Colonic mucosa (tissue), 4 donors: ENCODE measurements at regions not wholly inside any gene's neighbourhood (a gene's known extent, or its start where the extent isn't known, plus 50 kb on each side); places are given as distances from the start of the nearest gene placed in this dataset.

ENCODE experiments used
- DNase-seq: peaks from one replicate; pipeline ENCODE4 v3.0.0-alpha.2; 2020
- H3K27ac ChIP-seq: fragments of 200-600 bp; one replicate; pipeline ENCODE4 v1.8.0; 2021
- H3K27me3 ChIP-seq: fragments of 200-600 bp; one replicate; pipeline ENCODE4 v1.8.0; 2021
- H3K36me3 ChIP-seq: fragments of 200-600 bp; one replicate; pipeline ENCODE4 v1.8.0; 2021
- H3K4me1 ChIP-seq: fragments of 200-600 bp; one replicate; pipeline ENCODE4 v1.8.0; 2021; ENCODE audit warnings: mild to moderate bottlenecking
- H3K4me3 ChIP-seq: fragments of 200-600 bp; one replicate; pipeline ENCODE4 v1.8.0; 2021
- H3K9ac ChIP-seq, 2 donors: one replicate each; pipeline ENCODE4 v1.7.0; 2013; ENCODE audit warnings: control low read depth in 2 of 2, low read depth in 2 of 2, low read length in 2 of 2
- H3K9me3 ChIP-seq: fragments of 200-600 bp; one replicate; pipeline ENCODE4 v1.8.0; 2021
- intact Hi-C: fragments of 100-400 bp; cut with DNase I; formaldehyde crosslinking; loops from one replicate; pipeline ENCODE4 v1.14.1; 2022
- TF ChIP-seq, protein P1 (sequence below): fragments of 200-600 bp; IDR thresholded peaks from one replicate; pipeline ENCODE4 v1.8.0; 2022; ENCODE audit warnings: antibody characterized with exemption, mild to moderate bottlenecking
- donor health status: healthy.
- donor health status: DM: no; HTN: no; CAD: no.
- donor health status: DM: no; HTN: no; CAD: no.

DNA sequence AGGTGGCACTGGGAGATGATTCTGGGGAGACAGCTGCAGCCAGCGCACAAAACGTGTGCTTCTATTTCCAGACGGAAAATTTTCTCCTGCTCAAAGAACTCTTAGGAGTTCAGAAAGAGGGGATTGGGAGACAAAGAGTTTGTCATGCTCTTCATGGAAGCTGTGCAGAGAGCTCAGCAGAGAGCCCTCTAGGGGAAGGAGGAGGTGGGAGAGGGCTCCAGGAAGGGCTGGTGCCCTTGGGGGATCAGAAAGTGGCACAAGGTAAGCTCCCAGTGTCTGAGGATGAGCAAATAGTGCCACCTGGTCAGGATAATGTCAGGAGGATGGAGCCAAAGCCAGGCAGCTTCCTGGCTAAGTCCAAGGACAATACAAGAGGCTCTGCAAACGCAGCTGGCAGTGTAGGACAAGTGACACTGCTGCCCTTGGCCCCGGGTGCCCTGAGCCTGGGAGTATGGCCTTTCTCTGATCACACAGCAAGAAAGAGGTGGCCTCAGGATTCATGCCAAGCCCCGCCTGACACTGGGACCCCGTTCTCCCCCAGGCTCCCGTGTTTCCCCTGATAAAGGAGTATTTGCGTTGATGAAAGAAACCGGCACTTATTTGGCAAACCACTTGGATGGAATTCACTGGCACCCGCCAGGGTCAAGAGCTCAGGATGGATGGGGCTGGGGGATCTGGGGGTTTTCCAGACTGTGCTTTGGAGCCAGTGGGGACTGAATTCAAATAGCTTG is 254.0 kb downstream of the PTPRU start:
- TF ChIP-seq, protein P1, sequence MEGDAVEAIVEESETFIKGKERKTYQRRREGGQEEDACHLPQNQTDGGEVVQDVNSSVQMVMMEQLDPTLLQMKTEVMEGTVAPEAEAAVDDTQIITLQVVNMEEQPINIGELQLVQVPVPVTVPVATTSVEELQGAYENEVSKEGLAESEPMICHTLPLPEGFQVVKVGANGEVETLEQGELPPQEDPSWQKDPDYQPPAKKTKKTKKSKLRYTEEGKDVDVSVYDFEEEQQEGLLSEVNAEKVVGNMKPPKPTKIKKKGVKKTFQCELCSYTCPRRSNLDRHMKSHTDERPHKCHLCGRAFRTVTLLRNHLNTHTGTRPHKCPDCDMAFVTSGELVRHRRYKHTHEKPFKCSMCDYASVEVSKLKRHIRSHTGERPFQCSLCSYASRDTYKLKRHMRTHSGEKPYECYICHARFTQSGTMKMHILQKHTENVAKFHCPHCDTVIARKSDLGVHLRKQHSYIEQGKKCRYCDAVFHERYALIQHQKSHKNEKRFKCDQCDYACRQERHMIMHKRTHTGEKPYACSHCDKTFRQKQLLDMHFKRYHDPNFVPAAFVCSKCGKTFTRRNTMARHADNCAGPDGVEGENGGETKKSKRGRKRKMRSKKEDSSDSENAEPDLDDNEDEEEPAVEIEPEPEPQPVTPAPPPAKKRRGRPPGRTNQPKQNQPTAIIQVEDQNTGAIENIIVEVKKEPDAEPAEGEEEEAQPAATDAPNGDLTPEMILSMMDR: no peak
- H3K4me3 ChIP-seq: no peak overlapping the region
- no peak overlapping the region for H3K27ac ChIP-seq
- no peaks in the 10 kb centered on the region for H3K4me1 ChIP-seq
- no peaks in the 10 kb centered on the region for H3K27me3 ChIP-seq
- no peaks in the 10 kb centered on the region for H3K9me3 ChIP-seq
- no peak overlapping the region for H3K9ac ChIP-seq
- intact Hi-C loops: no loop called here
- H3K36me3 ChIP-seq: no peaks in the 10 kb centered on the region
- no peak for DNase-seq

DNA sequence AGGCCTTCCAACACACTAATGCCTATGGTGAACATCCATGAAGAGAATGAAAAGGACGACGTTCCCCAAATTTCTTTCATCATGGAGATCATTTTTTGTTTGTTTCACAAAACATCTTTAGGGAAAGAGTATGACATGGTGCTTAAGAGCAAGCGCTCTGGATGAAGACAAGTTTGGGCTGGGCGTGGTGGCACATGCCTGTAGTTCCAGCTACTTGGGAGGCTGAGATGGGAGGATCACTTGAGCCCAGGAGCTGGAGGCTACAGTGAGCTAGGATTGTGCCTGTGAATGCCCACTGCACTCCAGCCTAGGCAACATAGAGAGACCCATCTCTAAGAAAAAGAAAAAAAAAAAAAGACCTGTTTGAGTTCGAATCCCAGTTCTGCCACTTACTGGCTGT is 253.1 kb downstream of the PTPRU start:
- intact Hi-C loops: no loop called here
- Histone ChIP-seq H3K27me3 (no peaks in the 10 kb centered on the region), H3K4me3 (no peak overlapping the region), H3K36me3 (no peaks in the 10 kb centered on the region), H3K4me1 (no peaks in the 10 kb centered on the region), H3K27ac (no peak overlapping the region), H3K9me3 (no peaks in the 10 kb centered on the region), H3K9ac (no peak overlapping the region)
- DNase-seq: no peak
- TF ChIP-seq, protein P1: no peak

DNA sequence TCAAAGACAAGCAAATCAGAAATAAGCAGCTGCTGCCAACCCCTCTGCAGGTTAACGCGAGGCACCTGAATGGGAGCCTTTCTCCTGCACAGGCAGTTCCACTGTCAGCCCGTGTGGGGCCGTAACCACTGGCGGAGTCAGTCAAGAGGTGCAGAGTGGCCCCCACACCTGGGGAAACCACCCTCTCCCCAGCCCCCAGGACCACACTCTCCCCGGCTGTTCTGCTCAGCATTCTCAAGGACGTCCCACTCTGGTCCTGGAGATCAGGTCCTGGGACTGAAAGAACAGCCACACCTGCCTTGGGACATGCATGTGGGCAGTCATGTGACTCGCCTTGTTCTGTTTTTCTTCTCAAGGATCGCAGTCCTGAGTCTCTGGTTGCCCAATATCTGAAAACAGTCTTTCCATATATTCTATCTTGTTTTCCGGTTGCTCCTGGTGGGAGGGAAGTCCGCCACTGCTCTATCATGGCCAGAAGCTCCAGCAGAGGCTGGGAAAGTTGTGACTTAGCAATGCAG is 252.5 kb downstream of the PTPRU start:
- Histone ChIP-seq H3K9ac (no peak overlapping the region), H3K36me3 (no peaks in the 10 kb centered on the region), H3K27me3 (no peaks in the 10 kb centered on the region), H3K4me3 (no peak overlapping the region), H3K4me1 (no peaks in the 10 kb centered on the region), H3K27ac (no peak overlapping the region), H3K9me3 (no peaks in the 10 kb centered on the region)
- intact Hi-C loops: no loop called here
- DNase-seq: no peak
- TF ChIP-seq, protein P1: no peak

DNA sequence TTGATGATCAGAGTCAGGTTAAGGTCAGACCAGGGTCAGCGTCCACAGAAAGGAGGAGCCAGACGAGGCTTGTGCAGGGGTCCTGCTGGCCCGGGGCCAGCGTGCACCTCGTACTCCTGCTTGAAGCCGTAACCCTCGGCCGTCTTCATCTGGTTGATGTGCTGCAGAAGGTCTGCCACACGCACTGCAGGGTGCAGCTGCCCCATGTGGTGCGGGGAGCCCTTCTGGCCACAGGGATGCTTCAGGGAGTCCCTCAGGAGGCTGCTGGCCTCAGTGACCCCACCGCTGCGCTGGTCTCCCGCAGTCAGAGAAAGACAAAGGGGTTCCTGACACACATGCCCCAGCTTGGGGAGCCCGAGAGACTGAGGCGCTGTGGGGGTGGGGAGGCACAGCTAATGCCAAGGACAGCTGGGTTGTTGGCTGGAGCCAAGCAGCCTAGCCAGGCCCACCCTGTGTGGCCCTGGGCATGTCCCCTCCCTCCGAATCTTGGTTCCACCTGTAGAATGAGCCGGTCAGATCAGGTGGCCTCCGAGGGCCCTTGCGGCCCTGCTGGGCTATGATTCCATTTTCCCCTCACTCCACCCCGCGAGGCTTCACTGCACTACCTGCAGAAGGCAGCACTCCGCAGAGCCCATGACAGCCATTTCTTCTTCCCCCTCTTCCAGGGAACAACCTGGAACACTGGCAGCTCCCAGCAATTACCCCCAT is 251.9 kb downstream of the PTPRU start:
- Histone ChIP-seq H3K9me3 (no peaks in the 10 kb centered on the region), H3K27me3 (no peaks in the 10 kb centered on the region), H3K36me3 (no peaks in the 10 kb centered on the region), H3K9ac (no peak overlapping the region), H3K27ac (no peak overlapping the region), H3K4me3 (no peak overlapping the region), H3K4me1 (no peaks in the 10 kb centered on the region)
- intact Hi-C loops: no loop called here
- DNase-seq: no peak
- TF ChIP-seq, protein P1: no peak

DNA sequence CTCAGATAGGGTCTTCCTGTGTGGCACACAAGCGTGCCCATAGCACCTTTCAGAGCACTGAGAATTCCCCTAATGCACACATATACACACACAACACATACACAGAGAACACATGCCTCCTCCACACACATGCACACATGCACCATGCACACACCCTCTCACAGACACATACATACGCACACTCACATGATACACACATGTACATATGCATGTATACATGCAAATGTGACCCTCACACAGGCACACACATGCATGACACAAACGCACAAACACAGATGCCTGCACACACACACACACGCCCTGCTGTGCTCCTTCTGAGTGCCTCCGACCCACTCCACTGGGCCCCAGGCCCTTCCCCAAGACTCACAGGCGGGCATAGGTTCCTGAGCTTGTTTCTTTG is 251.0 kb downstream of the PTPRU start:
- Histone ChIP-seq H3K9me3 (no peaks in the 10 kb centered on the region), H3K27me3 (no peaks in the 10 kb centered on the region), H3K9ac (no peak overlapping the region), H3K27ac (no peak overlapping the region), H3K4me1 (no peaks in the 10 kb centered on the region), H3K36me3 (no peaks in the 10 kb centered on the region), H3K4me3 (no peak overlapping the region)
- TF ChIP-seq, protein P1: no peak
- intact Hi-C loops: no loop called here
- no peak for DNase-seq
